ENCODE measurements at regions not wholly inside any gene's neighbourhood (a gene's known extent, or its start where the extent isn't known, plus 50 kb on each side); places are given as distances from the start of the nearest gene placed in this dataset.

DNA sequence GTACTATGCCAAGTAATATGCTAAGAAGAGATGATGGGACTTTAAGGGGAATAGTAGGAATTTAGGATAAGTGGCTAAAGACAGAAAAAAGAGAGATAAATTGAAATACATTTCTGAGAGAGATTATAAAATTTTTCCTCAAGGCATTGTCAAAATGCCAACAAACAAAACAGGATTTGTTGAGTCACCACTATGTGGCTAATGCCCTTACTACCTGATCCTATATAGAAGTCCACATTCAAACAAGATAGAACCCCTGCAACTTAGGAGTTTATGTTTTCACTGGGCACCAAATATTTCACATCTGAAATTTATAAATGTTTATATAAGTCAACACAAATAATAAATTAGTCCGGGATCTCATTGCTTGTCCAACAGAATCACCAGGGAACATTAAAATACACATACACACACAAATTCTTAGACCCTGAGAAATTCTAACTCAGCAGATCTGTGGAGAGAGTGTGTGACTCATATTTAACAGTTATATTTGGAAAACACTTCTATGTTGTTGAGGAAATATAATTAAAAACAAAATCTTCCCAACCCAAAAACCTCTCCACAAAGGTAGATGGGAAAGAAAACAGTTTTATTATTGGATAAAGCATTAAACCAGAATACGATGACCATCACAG is 154.3 kb downstream of the PPP1R3A start:
- no peaks in the 10 kb centered on the region for H3K36me3 ChIP-seq (replicated peaks in 1 of 2; ENCODE audit: control insufficient read depth in 1 of 2, insufficient read depth in 2 of 2, low read length in 2 of 2)
- H3K9ac ChIP-seq (ENCODE audit: insufficient read depth, low read length, poor library complexity, severe bottlenecking), result no peak overlapping the region
- H2AFZ ChIP-seq (ENCODE audit: insufficient read depth, low read depth, low read length, poor library complexity, severe bottlenecking), result no peak overlapping the region
- no peaks in the 10 kb centered on the region for H3K36me3 Mint-ChIP-seq
- no peaks in the 10 kb centered on the region for H3K79me2 ChIP-seq (ENCODE audit: insufficient read depth, low read length)
- H3K27me3 Mint-ChIP-seq (ENCODE audit: low read depth in 3 of 3), result peaks cover 0 to 3% (median 0%) of the 10 kb centered on the region in 3 donors
- peaks cover 7% of the 10 kb centered on the region for H3K4me1 Mint-ChIP-seq
- H3K9me3 Mint-ChIP-seq, result peaks cover 0 to 4% (median 0%) of the 10 kb centered on the region in 7 donors
- H3K4me3 ChIP-seq (replicated peaks in 1 of 3; ENCODE audit: low read depth in 2 of 3, low read length in 3 of 3), result no peak overlapping the region
- H3K4me3 Mint-ChIP-seq, result no peak overlapping the region
- no peaks in the 10 kb centered on the region for H3K9me3 ChIP-seq (replicated peaks in 1 of 2; ENCODE audit: control insufficient read depth in 1 of 2, insufficient read depth in 1 of 2, low read length in 2 of 2)
- intact Hi-C loops (cut with micrococcal nuclease), result no loop called here
- TF ChIP-seq, protein P1, sequence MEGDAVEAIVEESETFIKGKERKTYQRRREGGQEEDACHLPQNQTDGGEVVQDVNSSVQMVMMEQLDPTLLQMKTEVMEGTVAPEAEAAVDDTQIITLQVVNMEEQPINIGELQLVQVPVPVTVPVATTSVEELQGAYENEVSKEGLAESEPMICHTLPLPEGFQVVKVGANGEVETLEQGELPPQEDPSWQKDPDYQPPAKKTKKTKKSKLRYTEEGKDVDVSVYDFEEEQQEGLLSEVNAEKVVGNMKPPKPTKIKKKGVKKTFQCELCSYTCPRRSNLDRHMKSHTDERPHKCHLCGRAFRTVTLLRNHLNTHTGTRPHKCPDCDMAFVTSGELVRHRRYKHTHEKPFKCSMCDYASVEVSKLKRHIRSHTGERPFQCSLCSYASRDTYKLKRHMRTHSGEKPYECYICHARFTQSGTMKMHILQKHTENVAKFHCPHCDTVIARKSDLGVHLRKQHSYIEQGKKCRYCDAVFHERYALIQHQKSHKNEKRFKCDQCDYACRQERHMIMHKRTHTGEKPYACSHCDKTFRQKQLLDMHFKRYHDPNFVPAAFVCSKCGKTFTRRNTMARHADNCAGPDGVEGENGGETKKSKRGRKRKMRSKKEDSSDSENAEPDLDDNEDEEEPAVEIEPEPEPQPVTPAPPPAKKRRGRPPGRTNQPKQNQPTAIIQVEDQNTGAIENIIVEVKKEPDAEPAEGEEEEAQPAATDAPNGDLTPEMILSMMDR (IDR thresholded peaks at IDR 0.05), result no peak
- no peak overlapping the region for H3K27ac ChIP-seq (ENCODE audit: low read depth in 1 of 2, low read length in 2 of 2)
- no CpG with 5 or more reads among the region's 2 CpGs for WGBS (ENCODE audit: insufficient coverage)
- no peak overlapping the region for H3K4me2 ChIP-seq (replicated peaks; ENCODE audit: extremely low read depth, low read length, poor library complexity, severe bottlenecking)
- H4K20me1 ChIP-seq (ENCODE audit: insufficient read depth, low read length), result no peaks in the 10 kb centered on the region
- H3K27me3 ChIP-seq (ENCODE audit: control insufficient read depth in 2 of 2, insufficient read depth in 2 of 2, low read length in 2 of 2), result no peaks in the 10 kb centered on the region
- no peak for DNase-seq
- no peaks in the 10 kb centered on the region for H3K4me1 ChIP-seq (ENCODE audit: control insufficient read depth in 1 of 2, insufficient read depth in 2 of 2, low read length in 2 of 2)
- no peak overlapping the region for H3K27ac Mint-ChIP-seq

DNA sequence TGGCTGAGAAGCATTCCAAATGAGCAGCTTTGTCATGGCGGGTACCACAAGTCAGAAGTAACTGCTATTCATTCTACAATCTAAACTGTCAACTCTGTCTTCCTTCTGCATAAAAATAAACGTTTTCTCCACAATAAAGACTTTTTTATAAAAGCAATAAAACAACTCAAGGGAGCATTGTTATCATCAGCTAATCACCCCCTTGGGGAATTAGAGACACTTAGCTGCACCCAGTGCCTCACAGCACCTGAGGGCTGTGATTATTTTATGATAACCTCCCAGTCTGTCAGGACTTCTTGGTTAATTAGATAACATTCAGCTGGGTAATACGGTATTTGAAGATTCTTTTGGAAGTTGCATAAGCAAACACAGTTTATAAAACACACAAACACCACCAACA is 155.6 kb downstream of the PPP1R3A start:
- Mint-ChIP-seq H3K4me3 (no peak overlapping the region), H3K27me3 (ENCODE audit: low read depth in 3 of 3) (peaks cover 0 to 3% (median 0%) of the 10 kb centered on the region in 3 donors), H3K27ac (no peak overlapping the region), H3K4me1 (peaks cover 3% of the 10 kb centered on the region), H3K36me3 (no peaks in the 10 kb centered on the region), H3K9me3 (peaks cover 0 to 3% (median 2%) of the 10 kb centered on the region in 7 donors)
- no peak overlapping the region for H3K27ac ChIP-seq (ENCODE audit: low read depth in 1 of 2, low read length in 2 of 2)
- no peak overlapping the region for H2AFZ ChIP-seq (ENCODE audit: insufficient read depth, low read depth, low read length, poor library complexity, severe bottlenecking)
- no peaks in the 10 kb centered on the region for H3K9me3 ChIP-seq (replicated peaks in 1 of 2; ENCODE audit: control insufficient read depth in 1 of 2, insufficient read depth in 1 of 2, low read length in 2 of 2)
- intact Hi-C loops (cut with micrococcal nuclease), result no loop called here
- H3K36me3 ChIP-seq (replicated peaks in 1 of 2; ENCODE audit: control insufficient read depth in 1 of 2, insufficient read depth in 2 of 2, low read length in 2 of 2), result no peaks in the 10 kb centered on the region
- no peaks in the 10 kb centered on the region for H3K79me2 ChIP-seq (ENCODE audit: insufficient read depth, low read length)
- no peaks in the 10 kb centered on the region for H3K4me1 ChIP-seq (ENCODE audit: control insufficient read depth in 1 of 2, insufficient read depth in 2 of 2, low read length in 2 of 2)
- no peaks in the 10 kb centered on the region for H4K20me1 ChIP-seq (ENCODE audit: insufficient read depth, low read length)
- H3K9ac ChIP-seq (ENCODE audit: insufficient read depth, low read length, poor library complexity, severe bottlenecking), result no peak overlapping the region
- TF ChIP-seq, protein P1 (IDR thresholded peaks at IDR 0.05), result no peak
- 88% methylated on average over 1 of the region's 3 CpGs for WGBS (ENCODE audit: insufficient coverage)
- H3K4me2 ChIP-seq (replicated peaks; ENCODE audit: extremely low read depth, low read length, poor library complexity, severe bottlenecking), result no peak overlapping the region
- H3K4me3 ChIP-seq (replicated peaks in 1 of 3; ENCODE audit: low read depth in 2 of 3, low read length in 3 of 3), result no peak overlapping the region
- no peaks in the 10 kb centered on the region for H3K27me3 ChIP-seq (ENCODE audit: control insufficient read depth in 2 of 2, insufficient read depth in 2 of 2, low read length in 2 of 2)
- no peak for DNase-seq

Measured in CD14-positive monocyte (primary cell).